ENCODE measurements at regions not wholly inside any gene's neighbourhood (a gene's known extent, or its start where the extent isn't known, plus 50 kb on each side); places are given as distances from the start of the nearest gene placed in this dataset.

DNA sequence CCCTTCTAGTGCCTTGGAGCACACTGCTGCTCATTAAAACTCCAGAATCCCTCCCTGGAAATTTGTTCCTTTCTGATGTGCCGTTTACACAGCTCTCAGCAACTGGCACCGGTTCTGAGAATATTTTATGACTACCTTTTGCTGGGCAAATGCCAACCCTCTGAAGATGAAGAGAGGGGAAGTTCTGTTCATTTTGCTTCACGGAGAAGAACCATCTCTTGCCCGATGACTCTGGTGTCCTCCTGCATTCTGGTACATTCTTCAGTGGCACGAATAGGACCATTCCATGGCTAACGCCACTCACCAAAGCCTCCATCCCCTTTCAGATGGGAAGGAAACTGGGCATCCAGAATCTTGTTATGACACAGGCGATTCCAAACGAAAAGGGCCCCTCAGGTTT is 96.2 kb upstream of the SIM2 start:
- Histone ChIP-seq H2BK120ac (ENCODE audit: low read depth, low read length, poor library complexity, severe bottlenecking) (no peak overlapping the region), H2BK20ac (ENCODE audit: low read depth, low read length, poor library complexity, severe bottlenecking) (no peak overlapping the region), H3K18ac (ENCODE audit: insufficient read length, low read depth, low read length) (no peak overlapping the region), H2BK5ac (ENCODE audit: insufficient read length, low read length) (no peak overlapping the region), H3K27ac (ENCODE audit: insufficient read length, low read depth, low read length) (no peak overlapping the region), H3K4me1 (ENCODE audit: insufficient read depth, low read length) (no peaks in the 10 kb centered on the region), H4K8ac (replicated peaks; ENCODE audit: insufficient read length, low read depth, low read length) (no peak overlapping the region), H3K79me2 (ENCODE audit: insufficient read depth, low read length) (no peaks in the 10 kb centered on the region), H2BK15ac (ENCODE audit: low read depth, low read length) (no peak overlapping the region), H2AFZ (ENCODE audit: low read length) (no peak overlapping the region), H3K27me3 (ENCODE audit: insufficient read depth, low read length) (no peaks in the 10 kb centered on the region), H3K79me1 (ENCODE audit: insufficient read depth, low read depth, low read length, poor library complexity, severe bottlenecking) (no peaks in the 10 kb centered on the region), H3T11ph (ENCODE audit: low read length) (no peak overlapping the region), H3K9me3 (ENCODE audit: control insufficient read depth, low read depth, low read length) (no peaks in the 10 kb centered on the region), H3K23me2 (ENCODE audit: insufficient read length, low read depth, low read length, poor library complexity, severe bottlenecking) (no peaks in the 10 kb centered on the region), H4K5ac (ENCODE audit: insufficient read length, low read depth, low read length) (no peak overlapping the region), H4K20me1 (ENCODE audit: control insufficient read depth, insufficient read depth, insufficient read length) (no peaks in the 10 kb centered on the region), H3K23ac (ENCODE audit: insufficient read length, low read depth, low read length) (no peak overlapping the region), H2BK12ac (ENCODE audit: insufficient read length, low read depth, low read length) (no peak overlapping the region), H3K9ac (ENCODE audit: extremely low read depth, insufficient read length, low read length) (no peak overlapping the region), H3K4ac (ENCODE audit: low read depth, low read length) (no peak overlapping the region), H3K4me2 (ENCODE audit: insufficient read depth, insufficient read length, low read length) (no peak overlapping the region), H4K91ac (ENCODE audit: insufficient read length, low read depth, low read length) (no peak overlapping the region), H3K56ac (ENCODE audit: insufficient read length, low read depth, low read length) (no peak overlapping the region), H2AK5ac (ENCODE audit: insufficient read length, low read length) (no peak overlapping the region), H3K14ac (ENCODE audit: insufficient read depth, low read length) (no peak overlapping the region)
- no peak for DNase-seq
- Mint-ChIP-seq H3K36me3 (ENCODE audit: insufficient read depth in 1 of 3, low read depth in 3 of 3) (no peaks in the 10 kb centered on the region), H3K27ac (no peak overlapping the region), H3K4me1 (peaks cover 5 to 16% of the 10 kb centered on the region in 2 experiments), H3K9me3 (no peaks in the 10 kb centered on the region), H3K27me3 (ENCODE audit: low read depth) (0 out of 2 replicates have a peak, but pooled peaks cover 3% of the 10 kb centered on the region), H3K4me3 (no peak overlapping the region)
- no peak for TF ChIP-seq CTCF (conservative IDR thresholded peaks at IDR 0.05)
- WGBS (ENCODE audit: extremely low coverage, insufficient read length, low lambda C conversion rate), result no CpG with 5 or more reads among the region's 8 CpGs
